ENCODE measurements at regions not wholly inside any gene's neighbourhood (a gene's known extent, or its start where the extent isn't known, plus 50 kb on each side); places are given as distances from the start of the nearest gene placed in this dataset.

GRCh38 chr12:114860969-114861368, 177.0 kb upstream of the TBX3 start:
- Histone ChIP-seq H3K36me3 (replicated peaks in 1 of 2; ENCODE audit: control insufficient read depth in 1 of 2, insufficient read depth in 2 of 2, low read length in 2 of 2) (no peaks in the 10 kb centered on the region), H4K20me1 (ENCODE audit: insufficient read depth, low read length) (no peaks in the 10 kb centered on the region), H3K27ac (ENCODE audit: low read depth in 1 of 2, low read length in 2 of 2) (no peak overlapping the region), H3K27me3 (ENCODE audit: control insufficient read depth in 2 of 2, insufficient read depth in 2 of 2, low read length in 2 of 2) (peaks cover 0 to 14% of the 10 kb centered on the region in 2 donors), H3K9me3 (replicated peaks in 1 of 2; ENCODE audit: control insufficient read depth in 1 of 2, insufficient read depth in 1 of 2, low read length in 2 of 2) (no peaks in the 10 kb centered on the region), H3K4me2 (replicated peaks; ENCODE audit: extremely low read depth, low read length, poor library complexity, severe bottlenecking) (no peak overlapping the region), H3K9ac (ENCODE audit: insufficient read depth, low read length, poor library complexity, severe bottlenecking) (no peak overlapping the region), H3K4me3 (replicated peaks in 1 of 3; ENCODE audit: low read depth in 2 of 3, low read length in 3 of 3) (no peak overlapping the region), H2AFZ (ENCODE audit: insufficient read depth, low read depth, low read length, poor library complexity, severe bottlenecking) (no peak overlapping the region), H3K79me2 (ENCODE audit: insufficient read depth, low read length) (no peaks in the 10 kb centered on the region), H3K4me1 (ENCODE audit: control insufficient read depth in 1 of 2, insufficient read depth in 2 of 2, low read length in 2 of 2) (no peaks in the 10 kb centered on the region)
- no CpG with 5 or more reads among the region's 6 CpGs for WGBS (ENCODE audit: insufficient coverage)
- intact Hi-C loops (cut with micrococcal nuclease): no loop called here
- Mint-ChIP-seq H3K4me3 (no peak overlapping the region), H3K27ac (no peak overlapping the region), H3K27me3 (ENCODE audit: low read depth in 3 of 3) (peaks cover 0 to 10% (median 5%) of the 10 kb centered on the region in 3 donors), H3K4me1 (no peaks in the 10 kb centered on the region), H3K36me3 (no peaks in the 10 kb centered on the region), H3K9me3 (peaks cover 1 to 5% (median 3%) of the 10 kb centered on the region in 7 donors)
- TF ChIP-seq, protein P1, sequence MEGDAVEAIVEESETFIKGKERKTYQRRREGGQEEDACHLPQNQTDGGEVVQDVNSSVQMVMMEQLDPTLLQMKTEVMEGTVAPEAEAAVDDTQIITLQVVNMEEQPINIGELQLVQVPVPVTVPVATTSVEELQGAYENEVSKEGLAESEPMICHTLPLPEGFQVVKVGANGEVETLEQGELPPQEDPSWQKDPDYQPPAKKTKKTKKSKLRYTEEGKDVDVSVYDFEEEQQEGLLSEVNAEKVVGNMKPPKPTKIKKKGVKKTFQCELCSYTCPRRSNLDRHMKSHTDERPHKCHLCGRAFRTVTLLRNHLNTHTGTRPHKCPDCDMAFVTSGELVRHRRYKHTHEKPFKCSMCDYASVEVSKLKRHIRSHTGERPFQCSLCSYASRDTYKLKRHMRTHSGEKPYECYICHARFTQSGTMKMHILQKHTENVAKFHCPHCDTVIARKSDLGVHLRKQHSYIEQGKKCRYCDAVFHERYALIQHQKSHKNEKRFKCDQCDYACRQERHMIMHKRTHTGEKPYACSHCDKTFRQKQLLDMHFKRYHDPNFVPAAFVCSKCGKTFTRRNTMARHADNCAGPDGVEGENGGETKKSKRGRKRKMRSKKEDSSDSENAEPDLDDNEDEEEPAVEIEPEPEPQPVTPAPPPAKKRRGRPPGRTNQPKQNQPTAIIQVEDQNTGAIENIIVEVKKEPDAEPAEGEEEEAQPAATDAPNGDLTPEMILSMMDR (IDR thresholded peaks at IDR 0.05): no peak
- DNase-seq: no peak

DNA sequence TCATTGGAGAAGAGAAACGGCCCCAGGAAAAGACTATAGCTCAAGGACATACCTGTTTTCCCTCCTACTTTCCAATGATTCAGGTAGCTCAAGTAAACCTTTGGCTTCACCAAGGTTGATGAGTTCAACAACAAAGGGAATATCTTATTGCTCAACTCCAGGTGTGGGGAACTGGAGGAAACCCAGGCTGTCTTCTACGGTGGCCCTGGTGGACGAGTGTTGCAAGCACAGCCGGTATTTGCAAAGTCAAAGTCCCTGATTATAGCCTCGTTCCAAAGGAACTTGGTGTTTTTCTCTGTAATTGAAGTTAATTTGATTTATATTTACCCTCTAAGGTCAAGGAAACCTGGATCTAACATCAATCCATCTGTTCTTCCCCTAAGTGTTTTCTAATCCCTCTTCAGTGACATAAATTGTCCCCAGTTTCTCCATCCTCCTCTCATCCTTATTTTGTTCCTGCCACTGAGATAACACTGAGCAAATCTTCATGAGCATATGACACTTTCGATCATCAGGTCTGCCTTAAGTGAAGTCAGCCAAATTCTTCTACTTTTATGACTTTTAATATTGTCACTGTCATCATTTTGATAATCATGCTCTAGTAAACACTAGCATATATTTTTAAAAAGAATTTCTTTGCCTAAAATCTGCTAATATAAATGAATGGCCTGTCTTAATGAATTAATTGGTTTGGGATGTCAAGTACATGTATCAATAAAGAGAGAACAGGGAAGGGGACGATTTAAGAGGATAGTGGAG, 174.6 kb upstream of the TBX3 start:
- Mint-ChIP-seq H3K4me3 (no peak overlapping the region), H3K4me1 (no peaks in the 10 kb centered on the region), H3K27ac (no peak overlapping the region), H3K27me3 (ENCODE audit: low read depth in 3 of 3) (peaks cover 0 to 5% (median 3%) of the 10 kb centered on the region in 3 donors), H3K9me3 (peaks cover 2 to 8% (median 6%) of the 10 kb centered on the region in 7 donors), H3K36me3 (no peaks in the 10 kb centered on the region)
- TF ChIP-seq, protein P1 (IDR thresholded peaks at IDR 0.05): no peak
- peaks cover 0 to 6% of the 10 kb centered on the region in 2 donors for H3K9me3 ChIP-seq (replicated peaks in 1 of 2; ENCODE audit: control insufficient read depth in 1 of 2, insufficient read depth in 1 of 2, low read length in 2 of 2)
- H3K79me2 ChIP-seq (ENCODE audit: insufficient read depth, low read length): no peaks in the 10 kb centered on the region
- peaks cover 0 to 9% of the 10 kb centered on the region in 2 donors for H3K27me3 ChIP-seq (ENCODE audit: control insufficient read depth in 2 of 2, insufficient read depth in 2 of 2, low read length in 2 of 2)
- H3K4me1 ChIP-seq (ENCODE audit: control insufficient read depth in 1 of 2, insufficient read depth in 2 of 2, low read length in 2 of 2): no peaks in the 10 kb centered on the region
- intact Hi-C loops (cut with micrococcal nuclease): no loop called here
- H3K36me3 ChIP-seq (replicated peaks in 1 of 2; ENCODE audit: control insufficient read depth in 1 of 2, insufficient read depth in 2 of 2, low read length in 2 of 2): no peaks in the 10 kb centered on the region
- H3K4me2 ChIP-seq (replicated peaks; ENCODE audit: extremely low read depth, low read length, poor library complexity, severe bottlenecking): no peak overlapping the region
- WGBS (ENCODE audit: insufficient coverage): 83% methylated on average over 3 of the region's 7 CpGs
- H3K4me3 ChIP-seq (replicated peaks in 1 of 3; ENCODE audit: low read depth in 2 of 3, low read length in 3 of 3): no peak overlapping the region
- DNase-seq: no peak
- no peaks in the 10 kb centered on the region for H4K20me1 ChIP-seq (ENCODE audit: insufficient read depth, low read length)
- H3K9ac ChIP-seq (ENCODE audit: insufficient read depth, low read length, poor library complexity, severe bottlenecking): no peak overlapping the region
- H3K27ac ChIP-seq (ENCODE audit: low read depth in 1 of 2, low read length in 2 of 2): no peak overlapping the region
- no peak overlapping the region for H2AFZ ChIP-seq (ENCODE audit: insufficient read depth, low read depth, low read length, poor library complexity, severe bottlenecking)
